HUES48 (cell line): ENCODE measurements at regions not wholly inside any gene's neighbourhood (a gene's known extent, or its start where the extent isn't known, plus 50 kb on each side); places are given as distances from the start of the nearest gene placed in this dataset.

Experiments used
- H3K27ac ChIP-seq: one replicate; pipeline ENCODE4 v1.7.0; 2013; ENCODE audit warnings: low read depth, low read length, inconsistent platforms
- H3K27me3 ChIP-seq: 2 replicates; pipeline ENCODE4 v1.6.1; 2013; ENCODE audit warnings: mild to moderate bottlenecking, low read length; ENCODE audit not compliant: control insufficient read depth, insufficient read depth
- H3K36me3 ChIP-seq: 2 replicates; pipeline ENCODE4 v1.6.1; 2013; ENCODE audit warnings: low read length; ENCODE audit not compliant: control insufficient read depth, insufficient read depth
- H3K4me1 ChIP-seq: 2 replicates; pipeline ENCODE4 v1.6.1; 2013; ENCODE audit warnings: mild to moderate bottlenecking, low read length; ENCODE audit not compliant: control insufficient read depth, insufficient read depth
- H3K4me3 ChIP-seq: 2 replicates; pipeline ENCODE4 v1.5.1; 2013; ENCODE audit warnings: mild to moderate bottlenecking, low read depth, low read length
- H3K9ac ChIP-seq: 2 replicates; pipeline ENCODE4 v1.6.1; 2013; ENCODE audit warnings: mild to moderate bottlenecking, low read depth, low read length, moderate library complexity
- H3K9me3 ChIP-seq: 2 replicates; pipeline ENCODE4 v1.6.1; 2013; ENCODE audit warnings: low read length; ENCODE audit not compliant: control insufficient read depth, insufficient read depth

- no peak overlapping the region for H3K4me3 ChIP-seq
- H3K27me3 ChIP-seq, result no peaks in the 10 kb centered on the region
- no peak overlapping the region for H3K27ac ChIP-seq
- H3K9me3 ChIP-seq, result no peaks in the 10 kb centered on the region
- no peak overlapping the region for H3K9ac ChIP-seq
- no peaks in the 10 kb centered on the region for H3K4me1 ChIP-seq
- no peaks in the 10 kb centered on the region for H3K36me3 ChIP-seq
These were observed 50.0 kb upstream of the IGSF21 start for GRCh38 chr1:18057623-18058022.
